GM18867 (cell line): ENCODE measurements at regions not wholly inside any gene's neighbourhood (a gene's known extent, or its start where the extent isn't known, plus 50 kb on each side); places are given as distances from the start of the nearest gene placed in this dataset.

Experiments used
- ATAC-seq: cut with Tn5 transposase; IDR thresholded peaks from one replicate; pipeline ENCODE4 v1.9.1; 2021; ENCODE audit warnings: mild to moderate bottlenecking, moderate library complexity; ENCODE audit not compliant: unreplicated experiment

DNA sequence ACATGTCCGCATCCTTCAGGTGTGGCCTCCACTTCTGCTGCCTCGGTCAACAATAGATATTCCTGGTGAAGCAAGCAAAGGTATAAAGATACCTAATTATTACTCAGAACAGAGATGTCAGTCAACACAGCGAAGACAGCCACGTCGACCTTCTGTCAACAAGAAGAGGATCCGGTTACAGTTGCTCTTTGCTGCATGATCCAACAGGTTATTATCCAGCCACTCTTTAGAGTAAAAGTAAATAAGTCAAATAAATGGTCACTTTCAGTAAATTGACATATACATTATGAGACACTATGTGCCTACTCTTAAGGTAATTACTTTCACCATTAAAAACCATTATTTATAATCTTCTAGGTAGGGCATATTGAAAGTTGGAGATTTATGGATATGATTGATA lies 356.8 kb upstream of the ATP11B start:
- no peak for ATAC-seq

DNA sequence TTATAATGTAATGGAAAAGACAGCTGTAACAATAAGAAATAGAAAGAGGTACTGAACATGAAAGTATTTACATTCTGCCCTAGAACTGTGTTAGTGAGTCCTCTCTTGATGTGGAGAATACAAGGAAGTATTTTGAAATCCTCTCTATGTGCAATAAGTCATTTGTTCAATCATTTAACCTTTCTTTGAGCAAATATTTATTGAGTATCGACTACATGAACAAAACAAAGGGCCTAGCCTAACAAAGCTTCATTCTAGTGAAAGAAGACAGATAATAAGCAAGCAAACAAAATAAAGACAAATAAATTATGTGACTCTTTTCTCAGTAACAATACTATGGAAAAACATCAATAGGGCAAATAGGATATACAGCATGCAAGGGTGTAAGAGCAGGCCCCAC lies 354.9 kb upstream of the ATP11B start:
- ATAC-seq: no peak

DNA sequence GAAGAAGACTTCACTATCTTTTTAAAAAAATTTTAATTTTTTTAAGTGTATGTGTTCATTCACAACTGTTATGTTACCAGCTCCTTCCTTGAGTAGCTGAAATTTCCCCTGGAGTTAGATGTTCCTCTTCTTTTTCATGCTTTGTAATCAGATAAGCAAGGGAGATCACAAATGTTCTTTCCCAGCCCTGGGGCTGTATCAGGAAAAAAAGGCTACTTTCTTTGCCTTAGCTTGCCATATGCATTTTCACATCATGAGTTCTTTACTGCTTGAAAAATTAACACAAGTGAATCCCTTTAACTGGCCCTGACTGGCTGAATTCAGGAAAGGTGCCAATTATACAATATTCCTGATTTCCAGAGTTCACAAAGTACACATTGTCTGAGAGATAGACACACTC lies 353.2 kb upstream of the ATP11B start:
- ATAC-seq: no peak

DNA sequence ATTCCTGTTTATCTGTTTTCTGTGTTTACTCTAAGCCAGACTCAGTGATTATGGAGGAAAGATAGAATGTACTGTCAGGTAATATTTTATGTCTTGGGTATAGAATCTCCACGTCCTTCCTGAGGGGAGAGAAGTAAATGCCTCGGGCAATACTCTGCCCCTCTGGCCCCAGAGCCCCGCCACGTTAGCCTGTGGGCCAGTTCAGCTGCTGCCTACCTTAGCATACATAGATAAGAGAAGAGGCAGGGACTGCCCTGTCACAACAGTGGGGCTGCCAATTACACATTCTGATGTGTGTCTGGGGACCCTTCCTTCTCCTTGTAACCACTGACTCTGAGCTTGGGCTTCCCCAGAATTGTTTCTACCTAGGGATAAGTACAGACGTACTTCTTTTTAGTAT lies 347.7 kb upstream of the ATP11B start:
- no peak for ATAC-seq

DNA sequence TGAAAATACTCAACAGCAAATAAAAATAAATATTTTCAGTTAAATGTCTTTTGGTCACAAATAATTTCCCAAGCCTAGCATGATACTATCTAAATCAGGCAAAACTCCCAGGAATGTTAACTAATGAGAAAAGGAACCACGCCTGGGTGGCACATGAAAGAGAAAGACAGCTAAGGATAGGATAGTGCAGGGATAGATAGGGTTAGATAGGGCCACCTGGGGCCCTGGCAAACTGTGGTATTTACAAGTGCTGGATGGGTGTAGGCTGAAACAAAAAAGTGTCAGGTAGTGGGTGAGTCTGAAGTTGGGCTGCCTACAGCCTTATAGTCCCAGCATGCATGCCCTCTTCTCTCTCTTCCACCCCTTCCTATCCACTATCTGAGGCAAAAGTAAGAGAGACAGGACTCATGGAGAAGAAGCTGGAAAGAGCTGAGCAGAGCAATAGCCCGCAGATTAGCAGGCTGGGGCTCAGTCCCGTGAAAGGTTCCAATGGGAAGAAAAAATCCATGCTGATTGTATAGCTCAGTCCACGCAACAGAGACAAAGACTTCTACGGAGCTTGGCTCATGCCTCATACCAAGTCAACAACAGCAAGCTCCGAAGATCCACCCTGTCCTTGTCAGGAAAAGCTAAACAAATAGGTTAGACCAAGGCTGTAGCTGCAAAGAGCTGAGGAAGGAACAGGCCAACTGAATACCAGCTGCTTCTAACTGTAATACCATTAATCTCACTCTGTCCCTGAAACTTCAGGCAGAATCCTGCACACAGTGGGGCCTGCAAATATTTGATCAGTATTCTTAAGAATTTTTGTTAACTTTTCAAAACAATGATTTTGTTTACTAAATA lies 342.1 kb upstream of the ATP11B start:
- ATAC-seq: no peak

DNA sequence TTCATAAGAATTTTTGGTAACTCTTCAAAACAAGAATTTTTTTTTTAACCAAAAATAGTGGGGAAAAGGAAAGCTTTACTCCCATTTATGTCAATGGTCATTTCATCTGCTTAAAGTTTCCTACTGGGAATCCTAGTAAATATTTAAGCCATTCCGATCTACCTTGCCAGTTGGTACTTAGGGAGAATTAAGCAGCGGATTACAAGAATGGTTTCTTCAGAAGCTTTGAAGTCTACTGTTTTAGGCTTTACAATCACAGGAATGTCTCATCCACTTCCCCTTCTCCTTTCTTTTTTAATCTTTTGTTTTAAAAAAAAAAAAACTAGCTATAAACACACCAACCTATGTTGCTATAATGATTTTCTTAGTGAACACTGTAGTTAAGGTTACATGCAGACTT lies 341.4 kb upstream of the ATP11B start:
- ATAC-seq: no peak

DNA sequence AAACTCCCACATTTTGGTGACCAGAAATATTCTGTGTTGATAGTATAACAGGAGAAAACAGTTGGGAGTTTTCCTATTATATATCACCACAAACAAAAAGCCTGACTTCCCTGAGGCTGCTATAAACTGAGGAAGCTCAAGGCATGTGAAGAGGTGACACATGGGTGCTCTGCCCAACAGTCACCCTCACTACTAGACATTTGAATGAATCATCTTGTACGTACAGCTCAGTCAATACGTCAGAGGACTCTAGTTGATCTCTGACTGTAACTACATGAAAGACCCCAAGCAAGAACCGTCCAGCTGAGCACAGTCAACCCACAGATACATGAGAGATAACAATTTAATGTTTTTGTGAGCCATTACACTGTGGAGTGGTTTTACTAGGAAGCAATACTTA lies 338.3 kb upstream of the ATP11B start:
- ATAC-seq: no peak

DNA sequence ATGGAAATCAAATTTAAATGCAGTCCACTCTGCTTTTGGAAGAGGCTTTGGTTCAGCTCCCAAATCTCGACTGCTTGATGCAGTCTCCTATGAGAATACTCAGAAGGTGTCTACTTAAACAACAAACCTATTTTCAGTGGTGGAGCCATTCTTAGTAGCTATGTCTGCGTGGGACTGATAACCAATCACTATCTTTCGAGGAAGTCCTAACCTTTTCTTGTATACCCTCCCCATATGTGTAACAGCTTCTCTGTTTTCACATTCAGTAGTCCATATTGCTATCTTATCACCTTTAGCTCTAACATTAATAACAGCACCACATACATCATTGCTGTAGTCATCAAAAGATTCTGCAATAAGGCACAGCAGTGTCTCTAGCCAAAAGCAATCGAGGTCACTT lies 333.0 kb upstream of the ATP11B start:
- ATAC-seq: no peak

DNA sequence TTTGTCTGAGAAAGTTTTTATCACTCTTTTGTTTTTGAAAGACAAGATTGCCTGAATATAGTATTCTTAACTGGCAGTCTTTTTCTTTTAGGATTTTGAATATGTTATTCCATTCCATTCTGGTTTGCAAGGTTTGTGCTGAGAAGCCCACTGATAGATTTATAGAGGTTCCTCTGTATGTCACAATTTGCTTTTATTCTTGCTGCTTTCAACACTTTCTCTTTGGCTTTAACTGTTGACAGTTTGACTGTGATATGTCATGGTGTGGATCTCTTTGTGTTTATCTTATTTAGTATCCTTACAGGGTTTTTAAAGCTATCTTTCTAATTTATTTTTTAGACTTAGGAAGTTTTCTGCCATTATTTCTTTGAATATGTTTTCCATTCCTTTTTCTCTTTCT lies 331.2 kb upstream of the ATP11B start:
- no peak for ATAC-seq

DNA sequence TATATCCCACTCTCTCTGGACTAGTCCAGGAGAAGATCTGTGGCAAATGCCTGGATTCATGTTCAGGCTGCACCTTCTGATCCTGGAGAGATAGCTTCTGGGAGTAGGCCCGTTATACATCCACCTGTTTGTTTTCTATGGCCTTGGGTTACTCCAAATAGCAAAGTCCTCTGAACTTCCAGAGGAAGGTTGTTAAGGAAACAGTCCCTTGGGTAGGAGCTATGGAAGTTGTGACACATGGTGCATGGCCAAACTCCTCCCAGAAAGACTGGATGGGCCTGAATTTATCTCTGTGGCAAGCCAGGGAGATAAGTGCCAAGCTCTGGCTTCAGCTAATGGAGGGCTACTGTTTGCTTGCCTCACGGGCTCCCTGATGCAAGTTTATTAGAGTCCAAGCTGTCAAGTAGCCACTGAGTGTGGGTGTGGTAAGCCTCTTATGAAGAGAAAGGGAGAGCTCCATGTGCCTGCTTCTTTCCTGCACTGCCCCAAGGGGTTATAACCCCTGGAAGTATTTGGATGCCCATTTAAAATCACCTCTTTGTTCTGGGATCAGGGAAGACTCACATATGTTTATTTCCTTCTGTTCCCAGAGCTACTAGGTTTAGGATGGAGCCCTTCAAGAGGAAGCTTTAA lies 328.7 kb upstream of the ATP11B start:
- no peak for ATAC-seq

DNA sequence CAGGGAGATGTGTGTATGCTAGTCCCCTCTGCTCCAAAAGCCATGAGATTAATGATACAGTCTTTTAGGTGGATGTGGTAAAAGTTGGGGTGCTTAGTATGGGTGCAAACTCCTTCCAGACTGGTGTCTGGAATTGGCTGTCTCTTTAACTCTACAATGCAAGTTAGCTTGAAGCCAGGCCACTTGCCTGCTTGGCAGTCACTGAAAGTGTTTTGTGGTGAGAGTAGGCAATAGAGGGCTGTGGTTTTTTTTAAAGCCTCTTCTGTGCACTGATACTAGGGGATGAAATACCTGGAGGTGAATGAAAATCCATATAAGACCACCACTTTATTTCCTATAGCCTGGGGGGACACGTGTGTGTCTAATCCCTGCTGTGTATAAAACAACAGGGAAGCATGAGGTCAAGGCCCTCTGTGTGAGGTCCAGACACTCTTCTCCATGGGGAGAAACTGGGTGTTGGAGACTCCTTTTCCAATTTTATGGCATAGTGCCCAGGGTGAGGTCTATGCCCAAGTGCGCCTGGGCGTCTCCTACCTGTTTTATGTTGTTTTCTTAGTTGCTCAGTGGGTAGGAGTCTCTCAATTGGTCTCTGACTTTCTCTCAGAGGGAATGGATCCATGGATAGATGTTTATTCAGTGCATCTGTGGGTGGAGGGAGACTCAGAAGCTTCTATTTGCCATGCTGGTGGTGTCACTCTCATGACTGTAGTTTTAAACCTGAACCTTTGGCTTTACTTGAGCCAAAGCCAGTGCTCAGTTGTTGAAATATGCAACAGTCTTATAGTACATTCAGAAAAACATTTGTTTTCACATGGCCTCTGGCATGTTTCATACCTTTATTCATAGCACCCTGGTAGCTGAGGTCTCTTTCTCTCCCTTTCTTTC lies 327.8 kb upstream of the ATP11B start:
- no peak for ATAC-seq

DNA sequence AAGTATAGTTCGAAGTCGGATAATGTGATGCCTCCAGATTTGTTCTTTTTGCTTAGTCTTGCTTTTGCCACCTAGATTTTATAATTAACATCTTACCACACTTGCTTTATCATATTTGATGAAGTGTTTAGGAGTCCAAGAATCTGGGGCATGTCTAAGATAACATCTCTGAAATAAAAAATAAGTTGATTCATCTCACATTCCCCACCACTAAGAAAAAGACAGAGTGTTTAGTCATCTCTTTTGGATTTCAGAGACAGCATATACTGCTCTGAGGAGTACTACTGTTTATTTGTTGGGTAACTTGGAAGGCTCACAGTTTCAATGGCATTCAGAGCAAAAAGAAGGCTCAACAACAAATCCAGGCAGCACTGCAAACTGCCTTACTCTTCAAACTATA lies 324.2 kb upstream of the ATP11B start:
- ATAC-seq: no peak

DNA sequence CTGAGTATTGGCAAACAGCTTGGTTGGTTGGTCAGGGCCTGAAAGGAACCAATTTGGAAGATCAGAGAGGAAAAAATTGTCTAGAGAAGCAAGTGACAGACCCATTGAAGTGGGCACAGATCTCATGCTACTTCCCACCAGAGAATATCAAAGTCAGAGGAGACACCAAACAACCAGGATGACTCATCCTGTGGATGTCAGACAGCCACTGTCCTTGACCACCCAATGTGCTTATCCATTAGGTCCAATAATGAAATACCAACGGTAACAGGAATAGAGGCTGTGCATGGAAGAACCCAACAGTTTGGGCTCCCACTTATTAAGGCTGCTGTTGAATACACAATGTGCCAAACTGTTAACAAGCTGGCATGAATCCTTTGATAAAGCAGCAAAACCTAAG lies 323.1 kb upstream of the ATP11B start:
- no peak for ATAC-seq

DNA sequence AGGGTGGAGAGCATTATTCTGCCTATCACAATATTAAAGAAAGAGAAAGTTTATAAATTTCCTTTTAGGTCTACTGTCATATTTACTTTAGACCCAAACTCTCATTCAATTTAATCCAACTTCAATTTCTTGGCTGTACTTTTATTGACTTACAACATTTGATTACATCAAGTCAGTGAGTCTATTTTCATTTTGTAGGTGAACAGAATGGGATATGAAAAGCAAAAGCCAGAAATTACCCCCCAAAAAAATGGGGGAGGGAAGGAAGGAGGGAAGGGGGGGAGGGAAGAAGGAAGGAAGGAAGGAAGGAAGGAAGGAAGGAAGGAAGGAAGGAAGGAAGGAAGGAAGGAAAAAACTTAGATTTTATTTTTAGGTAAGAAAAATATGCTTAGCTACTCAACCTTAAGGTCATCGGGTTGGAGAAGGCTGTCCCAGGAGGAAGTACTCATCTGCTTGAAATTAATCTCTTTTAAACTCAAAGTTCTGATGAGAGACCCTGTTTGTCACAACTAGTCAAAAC lies 320.1 kb upstream of the ATP11B start:
- ATAC-seq: no peak

DNA sequence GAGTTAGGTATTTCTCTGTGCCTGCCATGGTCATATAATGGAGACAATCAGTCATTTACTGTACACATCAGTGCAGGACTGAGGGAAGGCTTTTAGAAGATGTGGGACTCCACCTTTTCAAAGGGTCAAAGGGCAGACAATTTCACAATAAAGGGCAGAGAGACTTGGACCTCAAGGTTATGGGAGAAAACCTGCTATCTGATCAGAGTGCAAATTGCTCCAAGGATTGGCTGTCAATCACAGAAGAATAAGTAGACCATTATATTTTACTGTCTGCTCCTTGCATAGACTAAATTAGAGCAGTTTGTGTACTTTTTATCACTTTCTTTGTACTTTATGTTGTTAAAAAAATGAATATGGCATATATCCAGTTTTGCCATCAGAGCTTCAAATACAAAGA lies 314.9 kb upstream of the ATP11B start:
- no peak for ATAC-seq

DNA sequence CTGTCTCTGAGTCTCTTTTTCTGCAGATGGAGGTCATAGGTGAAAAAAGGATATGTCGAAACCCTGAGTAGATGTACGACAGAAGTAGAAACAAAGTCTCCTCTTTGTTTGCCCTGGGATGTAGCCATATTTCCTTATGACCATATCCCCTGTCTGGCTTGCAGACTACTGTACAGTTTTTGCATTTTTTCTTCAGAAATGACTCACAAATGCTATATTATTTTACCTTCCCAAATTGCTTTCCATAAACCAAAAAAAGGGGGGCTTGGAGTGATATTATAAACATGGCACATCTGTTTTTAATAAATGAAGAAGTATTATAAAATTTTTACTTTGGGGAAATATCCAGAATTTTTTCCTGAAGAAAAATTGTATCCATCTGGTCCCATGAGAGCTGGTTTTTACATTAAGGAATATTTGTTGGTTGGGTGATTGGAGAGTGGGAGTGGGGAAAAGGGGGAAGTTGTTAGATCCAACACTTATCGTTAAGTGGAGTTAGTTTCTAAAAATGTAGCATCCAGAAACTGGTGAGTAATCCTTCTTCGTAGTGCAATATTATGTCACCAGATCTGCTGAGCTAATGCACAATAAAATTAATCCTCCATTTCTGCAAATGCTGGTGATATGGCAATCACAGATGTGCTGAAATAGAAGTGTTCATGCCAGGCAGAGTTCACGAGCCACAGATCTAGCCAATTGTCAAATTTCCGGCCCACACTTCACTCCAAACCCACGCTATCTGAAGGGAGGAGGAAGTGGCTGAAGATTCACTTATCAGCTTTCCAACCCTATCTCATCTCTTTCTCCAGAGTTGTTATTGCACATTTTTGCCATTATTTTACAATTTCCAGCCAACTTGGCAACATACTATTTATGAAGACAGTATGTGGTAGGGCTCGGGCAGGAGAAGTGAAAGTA lies 313.6 kb upstream of the ATP11B start:
- no peak for ATAC-seq

DNA sequence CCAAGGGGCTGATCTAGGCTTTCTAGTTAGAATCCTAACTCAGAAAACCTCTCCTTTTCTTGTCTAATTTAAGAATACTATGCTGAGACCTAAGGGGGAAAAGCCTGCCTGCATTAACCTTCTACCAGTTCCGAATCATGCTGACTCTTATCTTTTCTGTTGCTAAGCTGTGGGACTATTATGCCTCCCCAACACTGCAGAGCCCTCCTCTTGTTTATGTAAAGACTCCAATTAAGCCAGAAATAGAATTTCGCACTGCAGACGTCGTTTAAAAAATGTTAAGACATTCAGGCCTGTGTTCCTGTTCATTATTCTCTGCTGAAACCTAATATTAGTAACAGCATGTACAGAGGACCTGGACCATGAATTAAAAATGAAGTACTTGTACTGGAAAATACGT lies 310.6 kb upstream of the ATP11B start:
- no peak for ATAC-seq

DNA sequence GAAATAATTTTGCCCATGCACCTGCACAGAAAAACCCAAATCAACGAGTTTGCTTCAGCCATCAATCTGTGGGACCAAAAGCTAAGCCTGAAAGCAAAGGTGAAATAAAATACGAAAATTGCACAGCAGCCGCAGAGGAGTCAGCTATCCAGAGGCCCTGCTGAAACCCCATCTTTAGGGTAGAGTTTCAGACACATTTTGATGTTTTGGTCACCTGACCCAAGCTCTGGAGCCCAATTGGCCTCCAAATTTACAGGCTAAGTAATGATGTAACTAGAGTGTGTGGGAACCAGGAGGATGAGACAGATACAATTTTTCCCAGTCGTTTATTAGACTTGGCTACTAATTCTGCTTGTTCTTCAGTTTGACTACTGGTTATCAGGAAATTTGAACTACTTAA lies 308.6 kb upstream of the ATP11B start:
- ATAC-seq: peak; percentile 61

DNA sequence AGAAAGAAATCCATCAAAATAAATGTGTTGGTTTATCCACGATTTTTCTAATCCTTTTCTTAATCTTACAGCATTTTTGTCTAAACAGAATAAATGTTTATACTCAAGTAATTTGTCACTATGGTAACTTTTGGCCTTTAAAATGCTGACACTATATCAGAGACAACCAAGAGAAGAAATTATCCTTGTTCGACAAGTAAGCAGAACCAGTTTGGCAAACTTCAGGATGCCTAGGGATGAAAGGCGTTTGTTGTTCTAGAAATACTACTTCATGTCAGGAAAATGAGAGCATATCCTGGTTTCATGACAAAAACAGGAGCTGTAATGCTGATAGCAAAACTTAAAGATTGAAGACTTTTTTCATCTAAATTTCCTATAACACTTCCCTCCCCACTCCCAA lies 308.0 kb upstream of the ATP11B start:
- no peak for ATAC-seq

DNA sequence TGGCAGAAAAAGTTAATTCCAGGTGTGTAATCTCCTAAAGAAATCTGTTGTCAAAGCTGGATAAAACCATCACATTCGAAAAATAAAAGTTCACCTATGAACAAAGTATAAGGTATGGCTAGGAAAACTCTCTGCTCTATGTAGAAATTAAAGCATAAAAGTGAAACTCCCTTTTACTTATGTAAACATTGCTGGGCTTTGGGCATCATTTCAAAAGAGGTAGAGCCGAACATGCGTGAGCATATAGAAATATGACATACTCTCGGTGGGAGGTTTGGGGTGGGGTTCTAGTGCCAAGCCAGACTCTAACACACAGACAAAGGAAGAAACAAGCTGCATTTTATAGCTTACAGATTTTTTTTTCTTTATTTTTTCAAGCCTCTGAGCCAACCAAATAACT lies 306.8 kb upstream of the ATP11B start:
- ATAC-seq: no peak
